ENCODE measurements at regions not wholly inside any gene's neighbourhood (a gene's known extent, or its start where the extent isn't known, plus 50 kb on each side); places are given as distances from the start of the nearest gene placed in this dataset.

GRCh38 chr13:53136554-53137215 is 108.1 kb downstream of the OLFM4 start:
- Histone ChIP-seq H3K4me1 (peaks cover 0 to 8% (median 0%) of the 10 kb centered on the region in 9 donors), H3K9me3 (no peaks in the 10 kb centered on the region), H3K27ac (no peak overlapping the region), H3K36me3 (no peaks in the 10 kb centered on the region), H3K4me3 (no peak overlapping the region), H3K27me3 (peaks cover 0 to 53% (median 0%) of the 10 kb centered on the region in 7 donors)
- no peak for ATAC-seq
- TF ChIP-seq CTCF (IDR thresholded peaks at IDR 0.05) = no peak
- no peak for DNase-seq
- intact Hi-C loops (cut with DNase I) = no loop called here
- WGBS, 2 donors = 77% methylated on average over 3 of the region's 3 CpGs

- Histone ChIP-seq H3K9me3 (no peaks in the 10 kb centered on the region), H3K27ac (peak overlapping the region in 2 of 10 donors; percentile 29 to 39), H3K4me1 (peaks cover 0 to 8% (median 0%) of the 10 kb centered on the region in 9 donors), H3K27me3 (peaks cover 0 to 53% (median under 1%) of the 10 kb centered on the region in 7 donors), H3K36me3 (no peaks in the 10 kb centered on the region), H3K4me3 (no peak overlapping the region)
- intact Hi-C loops (cut with DNase I) = no loop called here
- no peak for TF ChIP-seq CTCF (IDR thresholded peaks at IDR 0.05)
- peak in 2 of 8 donors; percentile 63 to 80 for ATAC-seq
- DNase-seq = no peak
- 24 to 39% methylated on average over 1 of the region's 1 CpG for WGBS, 2 donors
Observed at GRCh38 chr13:53137779-53138178, 109.2 kb downstream of the OLFM4 start.

- H3K36me3 ChIP-seq = no peaks in the 10 kb centered on the region
- peak overlapping the region in 4 of 10 donors; percentile 16 to 45 (median 34) for H3K27ac ChIP-seq
- H3K4me3 ChIP-seq = peak overlapping the region in 1 of 10 donors; percentile 2
- TF ChIP-seq CTCF (IDR thresholded peaks at IDR 0.05) = no peak
- 63 to 64% methylated on average over 14 of the region's 14 CpGs for WGBS, 2 donors
- H3K9me3 ChIP-seq = no peaks in the 10 kb centered on the region
- H3K27me3 ChIP-seq = peaks cover 0 to 59% (median 7%) of the 10 kb centered on the region in 7 donors
- DNase-seq (peak in 1 of 2 donors; percentile 33), ATAC-seq (peak in 4 of 8 donors; percentile 35 to 80 (median 64))
- peaks cover 0 to 8% (median 0%) of the 10 kb centered on the region in 9 donors for H3K4me1 ChIP-seq
- intact Hi-C loops (cut with DNase I) = no loop called here
Observed at GRCh38 chr13:53138376-53139036, 109.9 kb downstream of the OLFM4 start.

GRCh38 chr13:53141336-53141735 is 112.7 kb downstream of the OLFM4 start:
- intact Hi-C loops (cut with DNase I) = loop anchor here in 1 of 10 donors (10.0 kb wide), 1 partner anchor 177 kb away; no protein-coding TSS in a partner anchor
- Histone ChIP-seq H3K4me1 (peaks cover 0 to 8% (median 0%) of the 10 kb centered on the region in 9 donors), H3K27ac (no peak overlapping the region), H3K36me3 (no peaks in the 10 kb centered on the region), H3K9me3 (no peaks in the 10 kb centered on the region), H3K4me3 (no peak overlapping the region), H3K27me3 (peaks cover 0 to 67% (median 7%) of the 10 kb centered on the region in 7 donors)
- DNase-seq = no peak
- TF ChIP-seq CTCF (IDR thresholded peaks at IDR 0.05) = no peak
- 32 to 36% methylated on average over 3 of the region's 3 CpGs for WGBS, 2 donors
- ATAC-seq = no peak
